ENCODE measurements at regions not wholly inside any gene's neighbourhood (a gene's known extent, or its start where the extent isn't known, plus 50 kb on each side); places are given as distances from the start of the nearest gene placed in this dataset.

- H2AFZ ChIP-seq (ENCODE audit: low read length): no peak overlapping the region
- H4K20me1 ChIP-seq (ENCODE audit: insufficient read depth, low read length): no peaks in the 10 kb centered on the region
- TF ChIP-seq CSRNP1 (CRISPR knock-in tag; IDR thresholded peaks at IDR 0.05) (no peak), ZNF549 (CRISPR knock-in tag; IDR thresholded peaks at IDR 0.05) (no peak), ZNF430 (CRISPR knock-in tag; IDR thresholded peaks at IDR 0.05) (no peak), WIZ (CRISPR knock-in tag; IDR thresholded peaks at IDR 0.05) (no peak), ZNF816 (CRISPR knock-in tag; IDR thresholded peaks at IDR 0.05; ENCODE audit: borderline replicate concordance) (no peak), ZNF333 (CRISPR knock-in tag; IDR thresholded peaks at IDR 0.05; ENCODE audit: borderline replicate concordance) (no peak), ZNF580 (CRISPR knock-in tag; IDR thresholded peaks at IDR 0.05; ENCODE audit: borderline replicate concordance, low read depth) (no peak), ZFP90 (CRISPR knock-in tag; IDR thresholded peaks at IDR 0.05; ENCODE audit: borderline replicate concordance) (no peak), ZNF709 (CRISPR knock-in tag; IDR thresholded peaks at IDR 0.05) (no peak), ZNF431 (CRISPR knock-in tag; IDR thresholded peaks at IDR 0.05; ENCODE audit: borderline replicate concordance, low read depth) (no peak), ZNF496 (CRISPR knock-in tag; IDR thresholded peaks at IDR 0.05; ENCODE audit: insufficient replicate concordance) (no peak), YY1 (IDR thresholded peaks at IDR 0.05; ENCODE audit: insufficient read depth, insufficient replicate concordance, low read depth, low read length) (no peak), GLI4 (CRISPR knock-in tag; IDR thresholded peaks at IDR 0.05; ENCODE audit: borderline replicate concordance) (no peak)
- no peaks in the 10 kb centered on the region for H3K36me3 ChIP-seq (replicated peaks in 1 of 2; ENCODE audit: control insufficient read depth in 1 of 2, insufficient read depth in 2 of 2, low read length in 2 of 2)
- no peak overlapping the region for H3K27ac ChIP-seq (ENCODE audit: extremely low read length, insufficient read depth, low read length)
- no peak for ATAC-seq
- no peaks in the 10 kb centered on the region for H3K4me1 ChIP-seq (ENCODE audit: insufficient read depth, low read length)
- H3K79me2 ChIP-seq (ENCODE audit: insufficient read depth, low read length): no peaks in the 10 kb centered on the region
- DNase-seq (ENCODE audit: low spot score): no peak
- in situ Hi-C loops (cut with HindIII; ENCODE audit: extremely low pct_ligation_motif_present, low pct_unique_long_range_greater_than_20kb) (no loop called here), intact Hi-C loops (cut with micrococcal nuclease; ENCODE audit: unreplicated experiment) (no loop called here)
- H3K9me3 ChIP-seq (ENCODE audit: low read length): peaks cover 51% of the 10 kb centered on the region
- no peak overlapping the region for H3K9ac ChIP-seq (ENCODE audit: insufficient read depth, low read depth, low read length)
- CTCF ChIA-PET (ENCODE audit: low intra/inter-chr PET ratio, low total read pairs): no interaction called here
- no peak for FAIRE-seq
- H3K4me3 ChIP-seq (replicated peaks in 1 of 3; ENCODE audit: insufficient read depth in 1 of 3, low read depth in 2 of 3, low read length in 3 of 3): no peak overlapping the region
- 38% methylated on average over 3 of the region's 3 CpGs for WGBS (ENCODE audit: low lambda C conversion rate)
- POLR2A ChIA-PET: no interaction called here
- no peaks in the 10 kb centered on the region for H3K27me3 ChIP-seq (ENCODE audit: control insufficient read depth in 1 of 2, insufficient read depth in 2 of 2, low read length in 2 of 2)
- no TSS peak for BruUV-seq (replicated peaks)
- no peak overlapping the region for H3K4me2 ChIP-seq (ENCODE audit: low read depth, low read length)
These were observed 577.5 kb downstream of the IQCM start for GRCh38 chr4:149238097-149238496.

Measured in HepG2 (cell line).